GM19351 (cell line): ENCODE measurements at regions not wholly inside any gene's neighbourhood (a gene's known extent, or its start where the extent isn't known, plus 50 kb on each side); places are given as distances from the start of the nearest gene placed in this dataset.

ENCODE experiments used
- ATAC-seq: cut with Tn5 transposase; IDR thresholded peaks from one replicate; pipeline ENCODE4 v1.9.1; 2021; ENCODE audit warnings: mild to moderate bottlenecking, moderate library complexity; ENCODE audit not compliant: unreplicated experiment

DNA sequence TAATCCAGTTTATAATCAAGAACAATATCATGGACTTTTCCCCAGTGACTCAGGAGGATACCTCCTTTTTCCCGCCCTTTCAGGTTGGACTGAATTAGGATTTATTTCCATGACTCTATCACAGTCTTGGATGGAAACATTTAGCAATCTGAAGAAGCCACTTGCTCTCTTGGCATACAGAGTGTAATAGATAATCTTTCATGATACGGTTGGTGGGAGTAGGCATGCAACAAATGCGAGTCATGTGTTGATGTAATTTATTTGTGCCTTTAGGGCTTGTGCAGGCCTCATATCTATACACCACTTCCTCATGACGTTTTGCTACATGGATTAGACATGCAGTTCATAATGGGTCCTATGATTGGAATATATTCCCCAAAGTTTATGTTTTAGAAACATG lies 54.2 kb upstream of the MCTP2 start:
- no peak for ATAC-seq

DNA sequence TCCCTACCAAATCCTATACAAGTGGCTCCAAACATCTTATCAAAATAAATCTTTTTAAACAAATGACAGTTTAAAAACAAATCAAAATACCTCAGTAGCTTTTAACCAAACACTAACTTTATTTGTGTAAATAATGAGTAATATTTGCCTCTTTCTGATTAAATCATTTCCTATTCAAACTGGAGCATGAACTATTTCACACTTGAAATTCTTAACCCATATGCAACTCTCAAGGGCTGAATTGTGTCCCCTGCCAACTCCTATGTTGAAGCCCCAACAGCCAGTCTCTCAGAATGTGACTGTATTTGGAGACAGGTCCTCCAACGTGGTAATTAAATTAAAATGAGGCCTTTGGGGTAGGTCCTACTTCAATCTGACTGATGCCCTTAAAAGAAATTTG lies 55.9 kb upstream of the MCTP2 start:
- ATAC-seq: no peak

DNA sequence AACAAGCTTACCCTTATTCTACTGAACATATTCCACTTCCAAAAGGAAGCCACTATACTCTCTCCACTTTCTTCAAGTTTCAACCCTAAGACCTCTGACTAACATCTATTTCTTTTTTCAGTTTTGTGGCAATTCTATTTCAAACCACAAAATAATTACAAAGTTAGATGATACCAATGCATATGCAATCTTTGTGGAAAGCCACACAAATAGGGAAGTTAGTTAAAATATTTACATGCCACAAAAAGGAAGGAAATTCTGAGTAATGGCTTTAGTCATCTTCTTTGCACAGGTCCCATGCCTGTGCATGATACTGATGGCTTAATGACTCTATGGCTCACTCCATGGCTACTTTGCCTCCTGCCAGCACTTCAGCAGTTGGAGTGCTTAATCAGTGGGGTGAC lies 57.0 kb upstream of the MCTP2 start:
- peak; percentile 87 for ATAC-seq

DNA sequence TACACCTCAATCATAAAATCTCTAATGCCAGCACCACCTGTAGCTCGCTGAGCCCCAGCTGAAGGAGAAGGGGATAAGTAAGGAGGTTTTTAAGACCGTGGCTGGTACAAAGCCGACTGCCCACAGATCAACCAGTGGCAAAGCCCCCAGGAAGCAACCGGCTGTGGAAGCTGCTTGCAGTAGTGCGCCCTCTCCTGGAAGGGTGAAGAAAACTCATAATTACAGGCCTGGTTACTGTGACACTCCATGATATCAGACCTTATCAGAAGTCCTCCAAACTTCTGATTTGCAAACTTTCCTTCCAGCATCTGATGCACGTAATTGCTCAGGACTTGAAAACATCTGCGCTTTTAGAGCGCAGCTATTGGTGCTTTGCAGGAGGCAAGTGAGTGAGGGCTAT lies 63.1 kb upstream of the MCTP2 start:
- ATAC-seq: no peak

DNA sequence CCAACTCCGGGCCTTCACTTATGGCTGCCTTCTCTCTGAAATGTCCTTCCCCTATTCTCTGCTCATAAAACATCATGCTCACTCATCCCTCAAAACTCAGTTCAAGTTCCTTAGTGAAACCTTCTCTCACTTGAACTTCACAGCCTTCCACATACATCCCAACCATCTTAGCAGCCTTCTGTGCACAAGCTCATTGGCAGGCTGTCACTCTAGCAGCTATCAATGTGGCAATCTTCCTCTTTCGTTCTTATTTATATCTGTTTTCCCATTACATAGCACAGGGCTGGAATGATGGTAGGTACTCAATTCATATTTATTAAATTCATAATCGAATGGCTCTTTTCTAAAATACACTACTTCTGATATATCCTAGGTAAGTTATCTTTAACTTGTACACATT lies 66.4 kb upstream of the MCTP2 start:
- no peak for ATAC-seq

DNA sequence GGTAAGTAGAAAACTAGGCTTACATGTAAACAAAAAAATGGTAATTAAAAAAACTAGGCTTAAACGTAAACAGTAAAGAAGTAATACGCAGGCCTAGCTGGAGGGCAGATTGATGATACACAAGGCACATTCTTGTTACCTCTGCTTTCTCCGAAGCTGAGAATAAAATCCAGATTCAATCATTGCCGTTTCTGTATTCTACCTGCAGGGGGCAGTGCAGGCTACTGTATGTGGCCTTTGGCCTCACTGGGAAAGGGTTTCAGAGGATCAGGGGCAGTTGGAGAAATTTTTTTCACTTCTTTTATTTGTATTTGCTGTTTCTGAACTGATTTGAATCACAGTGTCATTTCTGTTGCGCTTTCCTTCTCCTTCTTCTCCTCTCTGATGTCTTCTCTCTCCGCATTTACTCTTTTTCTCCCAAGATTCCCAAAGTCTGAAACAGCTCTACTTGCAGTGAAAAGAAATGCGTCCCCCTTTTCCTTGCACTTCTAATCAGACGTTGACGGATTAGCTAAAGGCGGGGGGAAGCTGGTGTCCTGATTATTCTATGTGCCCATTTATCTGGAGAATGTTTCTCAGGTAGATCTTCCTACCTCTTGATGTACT lies 67.1 kb upstream of the MCTP2 start:
- no peak for ATAC-seq

DNA sequence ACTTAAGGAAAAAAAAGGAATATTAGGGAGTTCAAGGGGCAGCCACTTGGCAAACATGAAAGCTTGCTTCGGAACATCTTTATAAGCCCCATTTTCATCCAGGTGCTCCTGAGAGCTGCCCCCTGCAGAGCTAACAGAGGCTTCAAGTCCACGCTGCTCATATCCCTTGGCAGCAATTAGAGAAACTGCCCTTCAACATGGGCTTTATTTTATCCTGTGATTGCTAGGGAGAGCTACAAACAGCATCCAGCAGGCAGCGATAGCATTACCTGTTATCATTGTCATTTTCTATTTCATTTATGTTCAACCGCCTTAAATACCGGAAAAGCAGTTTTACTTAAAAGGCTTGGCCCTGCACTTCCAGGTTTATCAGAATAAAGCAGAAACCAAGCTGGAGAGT lies 68.4 kb upstream of the MCTP2 start:
- ATAC-seq: no peak

DNA sequence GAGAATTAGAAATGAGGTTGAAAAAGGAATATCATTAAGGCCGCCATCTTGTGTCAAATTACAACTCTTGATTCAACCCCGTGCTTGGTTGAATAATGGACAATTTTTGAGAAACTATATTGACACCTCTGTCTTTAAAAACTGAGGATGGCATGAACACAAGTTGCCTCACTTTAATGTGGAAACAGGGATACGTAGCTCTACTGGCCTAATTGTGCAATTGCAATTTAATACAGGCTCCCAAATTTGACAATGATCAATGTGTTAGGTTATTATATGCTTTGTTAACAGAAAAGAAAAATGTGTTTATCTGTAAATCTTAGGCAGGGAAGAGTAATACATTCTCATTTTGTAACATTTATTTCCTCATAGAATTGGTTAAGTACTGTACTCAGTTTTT lies 77.1 kb upstream of the MCTP2 start:
- ATAC-seq: no peak

DNA sequence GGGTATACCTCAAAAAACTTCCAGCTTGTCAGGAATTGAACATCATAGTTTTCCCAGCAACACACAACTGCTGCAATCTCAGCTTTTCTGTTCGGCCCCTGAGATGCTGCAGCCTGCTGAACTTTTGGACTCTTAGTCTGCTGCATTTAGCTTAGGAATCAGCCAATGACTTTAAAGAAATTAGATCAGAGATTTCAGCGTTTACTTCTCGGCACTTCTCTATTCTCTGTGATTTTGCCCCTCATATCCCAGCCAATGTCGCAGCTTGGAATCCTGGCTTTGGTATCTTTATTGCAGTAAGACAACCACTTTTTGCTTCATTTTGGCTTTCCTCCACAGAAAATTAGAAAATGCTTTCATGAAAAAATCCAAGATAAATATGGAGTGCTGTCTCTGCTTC lies 86.3 kb upstream of the MCTP2 start:
- ATAC-seq: no peak

DNA sequence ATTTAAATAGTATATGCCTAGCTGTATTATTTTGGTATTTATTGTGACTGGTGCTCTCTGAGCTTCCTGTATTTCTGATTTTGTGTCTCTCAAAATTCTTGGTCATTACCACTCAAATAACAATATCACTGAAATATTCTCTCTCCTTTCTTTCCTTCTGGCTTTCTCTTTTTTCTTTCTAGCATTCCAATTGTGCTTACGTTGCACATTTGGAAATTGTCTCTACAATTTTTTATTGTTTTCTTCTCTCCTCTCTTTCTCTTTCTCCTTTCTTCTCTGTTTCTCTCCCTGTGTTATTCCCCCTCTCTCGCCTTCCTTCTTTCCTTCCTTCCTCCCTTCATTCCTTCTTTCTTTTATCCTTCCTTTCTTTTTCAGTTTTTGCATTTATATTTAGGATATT lies 89.6 kb upstream of the MCTP2 start:
- ATAC-seq: no peak

DNA sequence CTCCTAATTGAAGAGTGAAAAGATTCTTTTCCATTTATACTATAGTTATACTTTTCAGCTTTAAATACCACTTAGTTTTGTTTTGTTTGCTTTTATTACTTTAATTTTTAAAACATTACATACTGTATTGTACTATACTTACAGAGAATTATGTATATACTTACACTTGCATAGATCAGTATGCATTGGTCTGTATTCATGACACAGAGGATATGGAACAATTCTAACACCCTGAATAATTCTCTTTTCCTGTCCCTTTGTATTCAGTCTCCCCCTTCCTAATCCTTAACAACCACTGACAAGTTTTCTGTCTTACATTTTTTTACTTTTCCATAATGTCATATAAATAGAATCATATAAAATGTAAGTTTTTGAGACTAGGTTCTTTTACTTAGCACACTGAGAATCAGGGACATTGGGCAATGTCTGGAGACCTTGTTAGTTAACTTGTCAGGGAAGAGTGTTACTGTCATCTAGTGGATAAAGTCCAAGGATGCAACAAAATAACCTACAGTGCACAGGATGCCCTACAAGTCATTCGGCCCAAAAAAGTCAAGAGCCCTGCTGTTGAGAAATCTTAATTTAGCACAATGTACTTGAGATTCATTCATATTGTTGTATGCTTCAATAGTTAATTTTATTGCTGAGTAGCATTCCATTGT lies 95.7 kb upstream of the MCTP2 start:
- no peak for ATAC-seq

DNA sequence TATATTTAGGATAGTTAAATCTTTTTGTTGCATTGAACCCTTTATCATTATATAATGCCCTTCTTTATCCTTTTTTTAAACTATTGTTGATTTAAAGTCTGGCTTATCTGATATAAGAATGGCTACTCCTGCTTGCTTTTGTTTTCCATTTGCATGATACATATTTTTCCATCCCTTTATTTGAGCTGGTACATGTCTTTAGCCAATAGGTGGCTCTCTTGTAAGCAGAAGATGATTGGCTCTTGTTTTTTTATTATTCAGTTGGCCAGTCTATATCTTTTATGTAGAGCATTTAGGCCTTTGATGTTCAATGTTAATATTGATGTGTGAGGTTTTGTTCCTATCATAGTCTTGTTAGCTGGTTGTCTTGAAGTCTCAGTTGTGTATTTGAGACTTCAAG lies 99.5 kb upstream of the MCTP2 start:
- ATAC-seq: no peak

DNA sequence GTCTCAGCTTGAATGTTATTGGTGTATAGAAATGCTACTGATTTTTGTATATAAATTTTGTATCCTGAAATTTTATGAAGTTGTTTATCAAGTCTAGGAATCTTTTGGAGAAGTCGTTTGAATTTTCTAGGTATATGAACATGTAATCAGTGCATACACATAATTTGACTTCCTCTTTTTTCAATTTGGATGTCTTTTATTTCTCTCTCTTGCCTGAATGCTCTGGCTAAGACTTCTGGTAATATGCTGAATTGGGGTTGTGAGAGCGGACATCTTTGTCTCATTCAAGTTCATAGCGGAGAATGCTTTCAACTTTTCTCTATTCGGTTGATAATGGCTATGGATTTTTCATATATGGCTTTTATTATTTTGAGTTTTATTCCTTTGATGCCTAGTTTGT lies 100.9 kb upstream of the MCTP2 start:
- no peak for ATAC-seq

DNA sequence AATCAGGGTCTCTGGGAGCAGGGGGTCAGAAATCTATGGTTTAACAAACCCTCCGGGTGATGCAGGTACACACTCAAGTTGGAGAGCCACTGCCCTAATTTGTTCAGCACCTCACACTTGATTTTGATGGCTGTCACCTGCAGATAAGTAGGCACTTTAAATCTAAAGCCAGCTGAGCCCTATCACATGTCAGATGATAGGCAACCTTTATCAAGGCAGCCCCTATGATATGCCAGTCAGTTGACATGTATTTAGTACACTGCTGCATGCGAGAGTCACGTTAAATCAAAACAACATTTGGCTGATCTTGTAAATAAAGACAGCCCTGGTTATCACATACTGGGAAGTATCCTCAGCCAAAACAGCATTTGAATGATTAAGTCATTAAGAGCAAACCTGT lies 104.4 kb upstream of the MCTP2 start:
- no peak for ATAC-seq

DNA sequence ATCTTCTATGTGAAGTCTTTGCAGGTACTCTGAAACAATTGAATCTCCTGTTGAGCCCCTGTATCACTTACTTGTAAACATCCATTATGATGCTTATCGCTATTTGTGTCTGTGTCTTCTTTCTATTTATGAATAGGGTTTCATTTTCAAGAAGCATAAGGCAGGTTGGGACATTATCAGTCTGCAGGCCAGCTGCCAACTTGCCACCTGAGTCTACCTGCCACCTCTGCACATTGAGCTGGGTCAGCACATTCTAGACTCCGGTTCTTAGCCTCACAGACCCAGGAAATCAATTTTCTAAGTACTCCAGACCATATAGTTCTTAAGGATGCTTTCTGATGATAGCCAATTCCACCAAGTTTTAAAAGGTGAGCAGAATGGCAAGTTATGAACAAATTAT lies 105.7 kb upstream of the MCTP2 start:
- no peak for ATAC-seq

DNA sequence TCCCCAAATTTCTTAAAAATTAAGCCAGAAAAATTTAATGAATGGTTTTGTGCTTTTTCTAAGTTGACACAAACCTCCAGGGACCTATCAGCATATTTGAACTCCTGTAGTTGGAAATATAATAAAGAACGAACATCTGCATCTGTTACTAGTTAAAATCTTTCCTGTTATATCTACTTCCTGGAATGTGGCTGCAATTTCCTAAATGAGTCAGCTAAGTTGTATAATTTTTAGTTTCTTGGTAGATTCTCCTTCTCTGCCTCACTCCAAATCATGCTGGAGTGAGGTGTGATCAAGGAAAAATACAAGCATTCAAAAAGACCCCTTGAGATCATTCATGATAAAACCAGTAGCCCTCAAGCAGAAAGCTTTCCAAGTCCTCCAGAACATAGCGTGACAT lies 106.2 kb upstream of the MCTP2 start:
- no peak for ATAC-seq

DNA sequence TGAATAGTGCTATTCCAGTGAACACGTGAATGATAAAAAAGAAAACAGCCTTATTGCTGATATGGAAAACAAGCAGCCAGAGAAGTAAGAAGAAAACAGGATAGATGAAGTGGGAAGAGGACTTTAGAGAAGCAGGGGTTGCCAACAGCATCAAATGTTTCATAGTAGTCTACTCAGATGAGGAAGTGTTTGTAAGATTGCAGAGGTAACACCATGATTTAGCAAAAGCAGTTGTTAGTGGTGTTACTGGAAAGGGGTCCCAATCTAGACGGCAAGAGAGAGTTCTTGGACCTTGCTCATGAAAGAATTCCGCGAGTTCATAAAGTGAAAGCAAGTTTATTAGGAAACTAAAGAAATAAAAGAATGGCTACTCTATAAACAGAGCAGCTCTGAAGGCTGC lies 108.8 kb upstream of the MCTP2 start:
- no peak for ATAC-seq

DNA sequence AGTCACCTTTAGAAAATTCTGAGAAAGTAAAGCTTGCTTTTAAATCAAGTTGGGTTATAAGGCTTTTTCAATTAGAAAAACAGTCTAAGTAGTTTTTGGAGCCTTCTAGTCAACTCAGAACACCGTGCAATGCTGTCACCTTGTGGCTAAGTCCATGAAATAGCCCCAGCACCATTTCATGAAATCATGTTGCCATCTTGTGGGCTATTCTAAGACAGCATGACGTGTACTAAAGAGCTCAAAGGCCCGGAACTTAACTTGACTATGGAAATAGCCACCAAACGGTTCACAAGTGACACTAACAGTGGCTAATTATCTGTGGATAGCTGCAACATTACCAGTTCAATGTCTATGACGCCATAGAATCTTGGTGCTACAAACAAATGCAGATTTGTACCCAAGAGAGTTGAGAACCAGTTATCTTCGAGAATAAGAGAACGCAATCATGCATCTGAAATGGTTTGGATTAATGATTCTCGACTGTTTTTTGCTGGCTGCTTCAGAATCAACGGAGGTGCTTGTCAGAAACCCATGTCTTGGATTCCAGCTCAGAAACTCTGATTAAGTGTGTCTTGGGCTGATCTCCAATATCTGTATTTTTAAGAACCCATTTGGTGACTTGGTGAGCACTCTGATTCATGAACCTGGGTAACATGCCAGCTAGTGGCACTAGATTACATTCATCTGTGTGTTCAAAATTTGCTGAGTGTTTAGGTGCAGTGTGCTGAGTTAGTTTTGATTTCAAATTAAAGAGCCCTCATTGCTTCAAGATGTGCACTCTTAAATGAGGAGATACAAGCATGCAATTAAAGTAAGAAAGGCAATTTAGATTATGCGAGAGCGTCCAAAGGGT lies 111.2 kb upstream of the MCTP2 start:
- ATAC-seq: peak; percentile 100

DNA sequence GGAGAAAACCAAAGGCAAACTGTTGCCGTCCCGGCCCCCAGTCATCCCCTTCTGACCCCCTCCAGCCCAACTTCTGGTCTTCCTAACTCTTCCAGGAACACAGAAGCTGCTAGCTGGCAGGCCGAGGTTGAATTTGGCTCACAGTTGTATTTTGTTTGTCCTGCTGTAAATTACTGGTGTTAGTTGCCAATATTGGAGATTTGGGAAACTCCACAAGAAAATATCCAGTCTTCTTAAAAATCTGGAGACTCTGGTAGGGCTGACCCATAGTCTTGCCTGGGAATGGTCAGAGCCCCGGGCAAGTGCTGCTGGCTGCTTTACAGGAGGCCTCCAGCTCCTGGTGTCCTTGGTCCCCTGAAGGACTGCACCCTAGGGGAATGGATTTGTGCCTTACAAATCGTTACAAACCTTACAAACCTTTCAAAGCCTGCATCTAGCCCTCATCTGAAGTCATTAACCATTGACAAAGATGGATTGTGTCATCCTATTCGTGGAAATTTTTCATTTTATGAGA lies 112.0 kb upstream of the MCTP2 start:
- ATAC-seq: peak; percentile 10

DNA sequence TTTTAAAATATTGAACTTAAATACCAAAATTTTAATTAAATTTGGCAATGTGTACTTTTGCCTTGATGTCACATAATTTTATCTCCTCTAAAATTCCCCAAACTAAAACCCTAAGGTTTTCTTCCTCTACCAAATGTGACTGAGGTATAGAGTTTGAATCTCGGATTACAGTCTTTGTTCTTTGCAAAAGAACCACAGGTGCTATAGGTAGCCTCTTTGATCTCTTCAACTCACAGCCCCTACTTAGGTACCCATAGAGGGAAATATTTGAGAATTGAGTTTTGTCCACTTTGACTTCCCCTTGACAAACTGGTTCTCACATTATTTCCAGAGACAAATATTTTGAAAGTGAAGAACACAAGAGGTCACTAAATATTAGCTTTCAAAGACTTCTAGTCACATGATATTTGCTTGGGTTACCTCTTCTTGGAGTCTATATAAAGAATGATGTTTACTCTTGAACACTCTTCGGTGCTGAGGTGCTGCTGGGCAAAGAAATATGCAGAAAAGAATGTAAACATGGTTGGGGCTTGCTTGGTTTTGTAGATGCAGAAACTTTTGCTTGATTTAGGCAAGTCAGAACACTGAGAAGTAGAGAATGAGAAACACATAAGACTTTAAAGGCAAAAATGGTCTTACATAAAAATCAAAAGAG lies 120.8 kb upstream of the MCTP2 start:
- no peak for ATAC-seq

DNA sequence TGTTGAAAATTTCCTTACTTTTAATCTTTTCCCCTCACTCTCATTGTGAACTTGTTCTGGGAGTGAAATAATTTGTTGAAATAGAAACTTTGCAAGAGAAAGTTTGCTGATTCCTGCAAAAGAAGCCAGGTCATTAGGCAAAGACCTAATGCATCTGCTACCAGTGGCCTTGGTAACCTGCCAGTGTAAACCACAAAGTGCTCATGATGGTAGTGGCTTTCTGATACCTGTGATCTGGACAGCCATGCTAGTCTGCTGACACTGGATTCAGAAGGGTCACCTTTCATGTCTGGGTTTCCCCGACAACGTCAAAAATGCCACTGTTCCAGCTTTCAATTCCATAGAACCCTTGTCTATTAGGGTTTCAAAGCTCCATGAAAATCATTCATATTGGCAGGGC lies 123.7 kb upstream of the MCTP2 start:
- no peak for ATAC-seq

DNA sequence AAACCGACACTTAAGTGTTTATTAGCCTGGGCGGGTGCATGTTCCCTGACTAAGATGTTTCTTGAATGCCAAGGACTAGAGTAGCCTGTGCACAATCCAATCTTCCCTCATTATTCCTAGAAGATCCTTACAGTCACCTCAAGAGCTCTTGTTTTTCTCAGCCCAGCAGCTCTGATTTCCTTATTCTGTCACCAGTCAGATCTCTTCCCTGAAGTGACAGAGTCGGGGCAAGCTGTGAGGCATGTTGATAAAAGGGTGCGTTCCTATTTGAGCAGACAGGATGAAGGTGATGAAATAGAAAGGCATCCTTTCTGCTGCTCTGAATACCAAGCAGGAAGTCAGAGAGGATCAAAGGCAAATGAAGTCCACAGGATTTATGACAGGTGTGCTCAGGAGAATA lies 125.6 kb upstream of the MCTP2 start:
- no peak for ATAC-seq
